ENCODE measurements at regions not wholly inside any gene's neighbourhood (a gene's known extent, or its start where the extent isn't known, plus 50 kb on each side); places are given as distances from the start of the nearest gene placed in this dataset.
"Not testable (repeated sequence)": the region's sequence is repeated elsewhere in the genome, so short reads cannot be mapped to it uniquely, and the experiment has no call there.

GRCh38 chr14:105864116-105864515 is 337.7 kb downstream of the TMEM121 start:
- no peak for DNase-seq

GRCh38 chr14:105864651-105865265 is 338.4 kb downstream of the TMEM121 start:
- DNase-seq: no peak

GRCh38 chr14:105865266-105865903 is 339.0 kb downstream of the TMEM121 start:
- DNase-seq: no peak

- DNase-seq: no peak
Measured at GRCh38 chr14:105865904-105866840, 339.8 kb downstream of the TMEM121 start.

DNA sequence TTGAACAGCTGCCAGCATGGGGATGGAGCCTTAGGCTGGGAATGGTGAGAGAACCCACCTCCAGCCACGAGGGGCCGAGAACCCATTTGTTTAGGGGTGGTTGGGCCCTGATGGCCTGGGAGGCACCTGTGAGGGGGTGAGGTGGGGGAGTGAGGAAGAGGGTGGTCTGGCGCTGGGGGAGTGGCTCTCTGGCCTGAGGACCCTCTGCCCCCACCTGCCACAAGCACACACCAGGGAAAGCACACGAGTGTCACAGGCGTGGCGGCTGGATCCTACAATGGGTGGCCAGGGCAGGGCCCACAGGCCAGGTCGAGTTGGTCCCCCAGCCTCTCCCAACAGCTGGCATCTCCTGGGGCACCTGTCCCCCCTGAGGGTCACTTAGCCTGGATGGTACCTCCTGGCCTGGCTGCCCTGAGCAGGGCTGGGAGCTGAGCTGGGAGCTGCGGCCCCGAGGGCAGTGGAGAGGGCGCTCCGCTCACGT is 340.5 kb downstream of the TMEM121 start:
- DNase-seq: no peak

GRCh38 chr14:105867961-105868599 is 341.7 kb downstream of the TMEM121 start:
- DNase-seq: no peak

DNA sequence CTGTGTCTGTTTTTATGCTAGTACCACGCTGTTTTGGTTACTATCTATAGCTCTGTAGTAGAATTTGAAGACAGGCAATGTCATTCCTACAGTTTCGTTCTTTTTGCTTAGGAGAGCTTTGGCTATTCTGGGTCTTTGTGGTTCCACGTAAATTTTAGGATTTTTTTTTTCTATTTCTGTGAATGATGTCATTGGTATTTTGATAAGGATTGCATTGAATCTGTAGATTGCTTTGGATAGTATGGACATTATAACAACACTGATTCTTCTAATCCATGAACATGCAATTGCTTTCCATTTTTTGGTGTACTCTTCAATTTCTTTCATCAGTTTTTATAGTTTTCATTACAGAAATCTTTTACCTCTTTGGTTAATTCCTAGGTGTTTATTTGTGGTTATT is 345.2 kb downstream of the TMEM121 start:
- DNase-seq: no peak

GRCh38 chr14:105873870-105874512 is 347.6 kb downstream of the TMEM121 start:
- no peak for DNase-seq

DNA sequence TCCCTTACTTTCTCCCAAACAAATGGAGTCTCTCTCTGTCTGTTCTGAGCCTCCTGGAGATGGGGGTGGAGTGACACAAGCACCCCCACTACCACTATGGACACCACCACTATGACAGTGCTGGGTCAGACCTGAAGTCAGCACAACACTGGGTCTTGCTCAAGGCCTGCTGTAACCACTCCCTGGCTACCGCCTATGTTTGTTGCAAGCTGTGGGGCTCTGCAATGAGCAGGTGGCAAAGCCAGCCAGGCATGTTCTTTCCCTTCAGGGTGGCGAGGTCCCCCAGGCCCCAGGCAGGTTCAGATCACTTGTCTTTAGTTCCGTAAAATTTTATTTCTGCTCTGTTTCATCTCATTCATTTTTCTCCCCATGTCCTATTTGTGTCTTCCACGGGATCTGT is 349.8 kb downstream of the TMEM121 start:
- DNase-seq: no peak

GRCh38 chr14:105876829-105877228 is 350.4 kb downstream of the TMEM121 start:
- no peak for DNase-seq

- no peak for DNase-seq
Measured at GRCh38 chr14:105877645-105878044, 351.3 kb downstream of the TMEM121 start.

- DNase-seq: no peak
Measured at GRCh38 chr14:105878125-105878524, 351.7 kb downstream of the TMEM121 start.

DNA sequence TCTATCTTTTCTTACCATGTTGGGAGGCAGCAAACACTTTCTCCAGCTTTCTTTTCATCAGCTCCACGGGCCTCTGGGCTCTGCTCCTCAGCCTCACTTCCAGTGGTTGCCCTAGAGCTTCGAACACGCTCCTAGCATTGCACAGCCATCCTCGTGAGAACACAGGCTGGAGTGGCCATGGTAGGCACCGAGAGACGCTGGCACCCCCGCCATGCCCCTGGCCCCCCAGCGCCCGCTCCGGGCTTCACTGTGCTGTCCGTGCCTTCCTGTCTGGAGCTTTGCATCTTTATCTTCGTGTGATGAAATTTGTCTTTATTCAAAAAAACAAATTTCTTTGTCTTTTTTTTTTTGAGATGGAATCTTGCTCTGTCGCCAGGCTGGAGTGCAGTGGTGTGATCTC is 352.2 kb downstream of the TMEM121 start:
- DNase-seq: no peak

DNA sequence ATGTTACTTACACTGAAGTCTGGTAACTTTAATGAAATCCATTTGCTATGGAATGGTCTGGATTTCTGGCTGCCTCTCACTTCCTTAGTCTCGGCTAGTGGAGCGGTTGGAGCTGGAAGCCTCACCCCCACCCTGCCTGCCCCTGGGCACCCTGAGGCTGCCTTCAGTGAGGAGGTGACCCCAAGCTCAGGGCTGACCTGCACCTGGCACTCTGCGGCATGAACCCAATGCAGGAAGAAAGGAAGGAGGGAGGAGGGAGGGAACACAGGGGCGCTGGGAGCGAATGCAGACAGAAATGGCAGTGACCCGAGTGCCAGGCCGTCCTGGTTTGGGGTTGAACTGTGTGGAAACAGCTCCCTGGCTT is 353.1 kb downstream of the TMEM121 start:
- DNase-seq: no peak

GRCh38 chr14:105879867-105880561 is 353.6 kb downstream of the TMEM121 start:
- DNase-seq: no peak

GRCh38 chr14:105880616-105881015 is 354.2 kb downstream of the TMEM121 start:
- DNase-seq: no peak

DNA sequence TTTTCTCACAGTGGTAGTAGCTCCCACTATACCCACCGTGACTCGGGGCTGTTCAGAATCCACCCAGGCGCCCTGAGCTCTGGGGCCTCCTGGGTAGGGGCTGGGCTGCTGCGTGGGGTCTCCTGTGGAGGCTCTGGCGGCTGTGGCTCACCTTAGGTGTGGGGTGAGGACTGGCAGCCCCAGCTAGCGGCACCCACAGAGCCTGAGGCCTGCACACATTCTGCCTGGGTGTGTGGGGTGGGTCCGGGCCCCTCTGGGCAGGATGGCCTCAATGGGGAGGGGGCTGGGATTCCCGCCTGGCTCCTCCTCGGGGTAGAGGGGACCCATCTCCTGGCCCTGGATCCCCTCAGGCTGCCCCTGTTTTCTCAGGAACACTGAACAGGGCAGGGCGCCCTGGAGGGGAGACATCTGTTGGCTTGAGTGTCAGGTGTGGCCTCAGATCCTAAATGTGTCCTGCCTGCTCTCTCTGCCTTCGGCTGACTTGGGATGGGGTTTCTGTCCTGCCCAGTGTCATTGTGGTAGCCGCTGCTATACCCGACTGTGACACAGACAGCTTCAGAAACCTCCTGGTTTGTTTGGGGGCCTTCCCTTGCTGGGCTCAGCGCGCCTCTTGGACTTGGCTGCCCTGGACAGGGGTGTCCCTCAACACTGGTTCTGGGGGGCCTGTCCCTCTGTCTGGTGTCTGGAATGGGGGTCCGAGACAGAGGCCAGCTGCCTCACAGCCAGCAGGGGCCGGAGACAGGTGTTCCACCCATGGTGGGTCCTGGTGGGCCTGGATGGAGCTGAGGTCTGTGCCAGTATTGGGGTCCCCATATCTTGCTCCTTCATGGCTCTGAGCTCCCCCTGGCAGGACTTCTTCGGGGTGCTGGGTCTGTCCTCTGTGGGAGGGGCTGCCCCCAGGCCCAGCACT is 354.9 kb downstream of the TMEM121 start:
- no peak for DNase-seq

- not testable (repeated sequence) for DNase-seq
Measured at GRCh38 chr14:105882011-105882410, 355.6 kb downstream of the TMEM121 start.

DNA sequence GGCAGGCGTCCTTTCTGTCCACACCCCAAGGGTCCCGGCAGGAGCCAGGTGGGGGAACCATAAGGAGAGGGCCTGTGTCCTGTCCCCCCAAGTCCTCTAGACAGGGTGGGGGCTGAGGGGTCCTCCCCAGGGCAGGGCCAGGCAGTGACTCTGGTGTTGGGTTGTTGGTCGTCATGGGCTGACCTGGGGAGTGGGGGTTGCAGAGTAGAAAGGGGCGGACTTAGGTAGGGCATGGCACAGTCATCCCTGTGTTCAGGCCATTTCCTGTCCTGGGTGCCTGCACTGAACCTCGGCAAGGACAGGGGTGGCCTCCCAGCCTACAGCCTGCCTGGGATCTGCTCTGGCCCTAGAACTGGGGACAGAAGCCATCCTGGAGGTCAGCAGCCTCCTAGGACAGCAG is 356.2 kb downstream of the TMEM121 start:
- no peak for DNase-seq

DNA sequence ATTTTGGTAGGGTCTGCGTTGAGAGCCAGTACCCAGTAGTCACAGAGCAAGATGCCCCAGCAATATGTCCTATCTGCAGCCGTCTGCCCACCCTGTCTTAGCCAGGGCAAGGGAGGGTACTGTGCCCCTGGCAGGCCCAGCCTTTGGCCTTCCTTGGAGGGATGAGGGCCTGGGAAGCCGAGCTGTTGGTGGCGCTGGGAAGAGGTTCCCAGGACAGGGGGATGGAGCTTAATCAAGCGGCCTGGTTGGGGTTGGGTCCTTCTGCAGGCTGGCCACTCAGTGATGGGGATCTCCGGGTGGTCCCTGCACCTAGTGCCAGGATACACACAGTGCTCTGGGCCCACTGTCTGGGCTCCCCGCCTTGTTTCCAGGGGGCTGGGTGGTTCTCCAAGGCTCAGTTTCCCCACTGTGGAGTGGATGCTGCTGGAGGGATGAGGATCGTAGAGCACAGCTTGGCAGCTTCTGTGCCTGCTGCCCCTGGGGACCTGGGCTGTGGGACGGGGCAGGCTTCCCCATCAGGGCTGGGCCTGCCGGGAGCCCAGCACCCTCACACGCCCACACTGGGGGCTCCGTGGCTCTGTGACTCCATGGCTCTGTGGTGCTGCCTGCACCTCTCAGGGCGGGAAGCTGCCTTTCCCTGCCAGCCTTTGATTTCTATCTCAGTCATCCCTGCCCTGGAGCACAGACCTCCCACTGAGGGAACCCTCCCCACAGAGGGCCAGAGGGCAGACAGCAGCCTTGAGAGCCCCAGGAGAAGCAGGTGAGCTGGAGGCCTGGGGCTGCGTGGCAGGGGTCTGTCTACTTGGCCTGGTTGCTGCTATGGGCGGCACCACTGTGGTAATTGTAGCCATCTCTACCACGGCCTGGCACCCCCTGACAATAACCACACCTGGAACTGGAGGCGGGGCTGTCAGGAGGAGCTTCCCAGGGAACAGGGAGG is 357.0 kb downstream of the TMEM121 start:
- DNase-seq: no peak

Data from NCI-H524 treated with DMSO at 0.1 percent for 48 hours (cell line).